Vagina (tissue), 2 donors: ENCODE measurements at regions not wholly inside any gene's neighbourhood (a gene's known extent, or its start where the extent isn't known, plus 50 kb on each side); places are given as distances from the start of the nearest gene placed in this dataset.

ENCODE experiments used
- POLR2A ChIP-seq, 2 donors: fragments of 450-650 bp; IDR thresholded peaks; one replicate each; pipeline ENCODE4 v1.6.1; 2017; ENCODE audit warnings: antibody characterized with exemption in 2 of 2, mild to moderate bottlenecking in 2 of 2, moderate library complexity in 2 of 2
- POLR2AphosphoS5 ChIP-seq, 2 donors: sonication (generic); formaldehyde crosslinking; IDR thresholded peaks; one replicate each; pipeline ENCODE4 v1.9.0; 2017; ENCODE audit warnings: antibody characterized with exemption in 2 of 2, mild to moderate bottlenecking in 2 of 2, low read depth in 1 of 2; ENCODE audit not compliant: insufficient read depth in 1 of 2
- TF ChIP-seq, protein P1 (sequence below), 3 experiments: fragments of 450-650 bp in 2 of 3; fragments of 200-600 bp in 1 of 3; sonication (generic) in 1 of 3; IDR thresholded peaks; one replicate each; pipeline ENCODE4 v1.5.1; 2017 to 2019; ENCODE audit warnings: antibody characterized with exemption in 3 of 3, mild to moderate bottlenecking in 2 of 3, moderate library complexity in 2 of 3

DNA sequence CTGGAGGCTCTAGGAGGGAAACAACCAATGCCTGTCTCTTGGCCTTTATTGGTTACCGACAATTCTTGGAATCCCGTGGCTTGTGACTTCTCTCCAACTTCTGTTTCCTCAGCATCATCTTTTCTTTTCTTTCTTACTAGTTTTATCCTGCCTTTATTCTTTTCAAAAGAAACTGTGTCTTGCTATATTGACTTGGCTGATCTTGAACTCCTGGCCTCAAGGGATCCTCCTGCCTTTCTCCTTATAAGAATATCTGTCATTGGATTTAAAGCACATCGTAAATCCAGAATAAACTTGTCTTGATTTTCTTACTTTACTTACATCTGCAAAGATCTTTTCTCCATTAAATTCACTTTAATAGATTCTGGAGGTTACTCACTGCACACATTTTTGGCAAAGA is 49.9 kb upstream of the UGT2B10 start:
- TF ChIP-seq, protein P1, sequence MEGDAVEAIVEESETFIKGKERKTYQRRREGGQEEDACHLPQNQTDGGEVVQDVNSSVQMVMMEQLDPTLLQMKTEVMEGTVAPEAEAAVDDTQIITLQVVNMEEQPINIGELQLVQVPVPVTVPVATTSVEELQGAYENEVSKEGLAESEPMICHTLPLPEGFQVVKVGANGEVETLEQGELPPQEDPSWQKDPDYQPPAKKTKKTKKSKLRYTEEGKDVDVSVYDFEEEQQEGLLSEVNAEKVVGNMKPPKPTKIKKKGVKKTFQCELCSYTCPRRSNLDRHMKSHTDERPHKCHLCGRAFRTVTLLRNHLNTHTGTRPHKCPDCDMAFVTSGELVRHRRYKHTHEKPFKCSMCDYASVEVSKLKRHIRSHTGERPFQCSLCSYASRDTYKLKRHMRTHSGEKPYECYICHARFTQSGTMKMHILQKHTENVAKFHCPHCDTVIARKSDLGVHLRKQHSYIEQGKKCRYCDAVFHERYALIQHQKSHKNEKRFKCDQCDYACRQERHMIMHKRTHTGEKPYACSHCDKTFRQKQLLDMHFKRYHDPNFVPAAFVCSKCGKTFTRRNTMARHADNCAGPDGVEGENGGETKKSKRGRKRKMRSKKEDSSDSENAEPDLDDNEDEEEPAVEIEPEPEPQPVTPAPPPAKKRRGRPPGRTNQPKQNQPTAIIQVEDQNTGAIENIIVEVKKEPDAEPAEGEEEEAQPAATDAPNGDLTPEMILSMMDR (IDR thresholded peaks at IDR 0.05) = no peak
- no peak for TF ChIP-seq POLR2A (IDR thresholded peaks at IDR 0.05)
- no peak for TF ChIP-seq POLR2AphosphoS5 (IDR thresholded peaks at IDR 0.05; ENCODE audit: insufficient read depth in 1 of 2, low read depth in 1 of 2)
